Vagina (tissue), 2 donors: ENCODE measurements at regions not wholly inside any gene's neighbourhood (a gene's known extent, or its start where the extent isn't known, plus 50 kb on each side); places are given as distances from the start of the nearest gene placed in this dataset.

Experiments used
- DNase-seq, 2 donors: peaks; one replicate each; pipeline ENCODE4 v3.0.0-alpha.2; 2017; ENCODE audit errors: extremely low spot score in 2 of 2
- H3K27ac ChIP-seq: fragments of 200-600 bp; sonication (generic); one replicate; pipeline ENCODE4 v1.5.1; 2019
- H3K27me3 ChIP-seq: fragments of 200-600 bp; sonication (generic); one replicate; pipeline ENCODE4 v1.5.1; 2019
- H3K36me3 ChIP-seq, 2 donors: fragments of 200-600 bp; sonication (generic); one replicate each; pipeline ENCODE4 v1.5.1; 2017 to 2019
- H3K4me1 ChIP-seq: fragments of 200-600 bp; sonication (generic); one replicate; pipeline ENCODE4 v1.5.1; 2019
- H3K4me3 ChIP-seq, 2 donors: fragments of 200-600 bp; sonication (generic); 1 replicate in 1 of 2; 2 replicates in 1 of 2; pipeline ENCODE4 v1.5.1; 2016 to 2019
- H3K9me3 ChIP-seq: fragments of 200-600 bp; sonication (generic); one replicate; pipeline ENCODE4 v1.5.1; 2019
- CTCF ChIP-seq, 3 experiments: fragments of 450-650 bp in 2 of 3; fragments of 200-600 bp in 1 of 3; sonication (generic) in 1 of 3; IDR thresholded peaks; one replicate each; pipeline ENCODE4 v1.5.1; 2017 to 2019; ENCODE audit warnings: antibody characterized with exemption in 3 of 3, mild to moderate bottlenecking in 2 of 3, moderate library complexity in 2 of 3
- POLR2A ChIP-seq, 2 donors: fragments of 450-650 bp; IDR thresholded peaks; one replicate each; pipeline ENCODE4 v1.6.1; 2017; ENCODE audit warnings: antibody characterized with exemption in 2 of 2, mild to moderate bottlenecking in 2 of 2, moderate library complexity in 2 of 2
- POLR2AphosphoS5 ChIP-seq, 2 donors: sonication (generic); formaldehyde crosslinking; IDR thresholded peaks; one replicate each; pipeline ENCODE4 v1.9.0; 2017; ENCODE audit warnings: antibody characterized with exemption in 2 of 2, mild to moderate bottlenecking in 2 of 2, low read depth in 1 of 2; ENCODE audit not compliant: insufficient read depth in 1 of 2
- intact Hi-C: fragments of 100-400 bp; cut with DNase I; formaldehyde crosslinking; loops from one replicate; pipeline ENCODE4 v1.15.1; 2023

GRCh38 chr4:34258176-34258575 is 1986.1 kb downstream of the ARAP2 start:
- TF ChIP-seq POLR2AphosphoS5 (IDR thresholded peaks at IDR 0.05; ENCODE audit: insufficient read depth in 1 of 2, low read depth in 1 of 2) (no peak), CTCF (IDR thresholded peaks at IDR 0.05) (no peak), POLR2A (IDR thresholded peaks at IDR 0.05) (no peak)
- Histone ChIP-seq H3K27ac (no peak overlapping the region), H3K27me3 (no peaks in the 10 kb centered on the region), H3K4me3 (no peak overlapping the region), H3K36me3 (no peaks in the 10 kb centered on the region), H3K4me1 (no peaks in the 10 kb centered on the region), H3K9me3 (no peaks in the 10 kb centered on the region)
- intact Hi-C loops, result no loop called here
- no peak for DNase-seq

- Histone ChIP-seq H3K36me3 (no peaks in the 10 kb centered on the region), H3K27ac (no peak overlapping the region), H3K9me3 (no peaks in the 10 kb centered on the region), H3K4me3 (no peak overlapping the region), H3K4me1 (no peaks in the 10 kb centered on the region), H3K27me3 (no peaks in the 10 kb centered on the region)
- no peak for DNase-seq
- TF ChIP-seq POLR2A (IDR thresholded peaks at IDR 0.05) (no peak), POLR2AphosphoS5 (IDR thresholded peaks at IDR 0.05; ENCODE audit: insufficient read depth in 1 of 2, low read depth in 1 of 2) (no peak), CTCF (IDR thresholded peaks at IDR 0.05) (no peak)
- intact Hi-C loops, result no loop called here
Observed at GRCh38 chr4:34261799-34262314, 1982.5 kb downstream of the ARAP2 start.

GRCh38 chr4:34269613-34270012 is 1974.7 kb downstream of the ARAP2 start:
- TF ChIP-seq POLR2AphosphoS5 (IDR thresholded peaks at IDR 0.05; ENCODE audit: insufficient read depth in 1 of 2, low read depth in 1 of 2) (no peak), POLR2A (IDR thresholded peaks at IDR 0.05) (no peak), CTCF (IDR thresholded peaks at IDR 0.05) (no peak)
- Histone ChIP-seq H3K36me3 (no peaks in the 10 kb centered on the region), H3K9me3 (no peaks in the 10 kb centered on the region), H3K4me3 (no peak overlapping the region), H3K4me1 (no peaks in the 10 kb centered on the region), H3K27me3 (no peaks in the 10 kb centered on the region), H3K27ac (no peak overlapping the region)
- no peak for DNase-seq
- intact Hi-C loops, result no loop called here

- no peak for DNase-seq
- intact Hi-C loops, result no loop called here
- TF ChIP-seq POLR2A (IDR thresholded peaks at IDR 0.05) (no peak), CTCF (IDR thresholded peaks at IDR 0.05) (no peak), POLR2AphosphoS5 (IDR thresholded peaks at IDR 0.05; ENCODE audit: insufficient read depth in 1 of 2, low read depth in 1 of 2) (no peak)
- H3K27ac ChIP-seq, result no peak overlapping the region
- H3K9me3 ChIP-seq, result no peaks in the 10 kb centered on the region
- H3K36me3 ChIP-seq, result no peaks in the 10 kb centered on the region
- H3K27me3 ChIP-seq, result no peaks in the 10 kb centered on the region
- no peaks in the 10 kb centered on the region for H3K4me1 ChIP-seq
- no peak overlapping the region for H3K4me3 ChIP-seq
Observed at GRCh38 chr4:34271479-34272355, 1972.6 kb downstream of the ARAP2 start.

GRCh38 chr4:34279011-34279410 is 1965.3 kb downstream of the ARAP2 start:
- Histone ChIP-seq H3K36me3 (no peaks in the 10 kb centered on the region), H3K4me3 (no peak overlapping the region), H3K27ac (no peak overlapping the region), H3K27me3 (no peaks in the 10 kb centered on the region), H3K4me1 (no peaks in the 10 kb centered on the region), H3K9me3 (no peaks in the 10 kb centered on the region)
- no peak for TF ChIP-seq POLR2AphosphoS5 (IDR thresholded peaks at IDR 0.05; ENCODE audit: insufficient read depth in 1 of 2, low read depth in 1 of 2)
- no peak for TF ChIP-seq POLR2A (IDR thresholded peaks at IDR 0.05)
- no peak for TF ChIP-seq CTCF (IDR thresholded peaks at IDR 0.05)
- intact Hi-C loops, result no loop called here
- no peak for DNase-seq
